HG03565 (cell line): ENCODE measurements at regions not wholly inside any gene's neighbourhood (a gene's known extent, or its start where the extent isn't known, plus 50 kb on each side); places are given as distances from the start of the nearest gene placed in this dataset.
"Not testable (repeated sequence)": the region's sequence is repeated elsewhere in the genome, so short reads cannot be mapped to it uniquely, and the experiment has no call there.

Source experiments
- ATAC-seq: cut with Tn5 transposase; IDR thresholded peaks from one replicate; pipeline ENCODE4 v1.9.1; 2021; ENCODE audit warnings: mild to moderate bottlenecking, moderate library complexity; ENCODE audit not compliant: unreplicated experiment

DNA sequence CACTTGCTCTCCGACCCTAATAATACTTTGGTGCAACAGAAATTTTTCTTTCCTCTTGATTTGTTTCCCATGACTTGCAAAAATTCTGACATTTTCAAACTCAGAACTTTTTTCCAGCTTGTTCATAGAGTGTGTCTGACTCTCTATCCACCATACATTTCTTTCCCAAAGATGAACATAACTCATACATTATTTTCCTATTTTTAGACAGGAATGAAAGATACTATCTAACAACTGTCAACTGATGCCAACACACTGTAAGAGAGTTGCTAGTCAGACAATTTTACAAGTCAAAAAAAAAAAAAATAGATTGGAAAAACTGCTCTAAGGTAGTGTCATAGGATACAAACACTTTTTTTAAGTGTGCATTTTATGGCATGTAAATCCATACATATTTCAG is 1001.0 kb upstream of the WWC1 start:
- ATAC-seq, result no peak

DNA sequence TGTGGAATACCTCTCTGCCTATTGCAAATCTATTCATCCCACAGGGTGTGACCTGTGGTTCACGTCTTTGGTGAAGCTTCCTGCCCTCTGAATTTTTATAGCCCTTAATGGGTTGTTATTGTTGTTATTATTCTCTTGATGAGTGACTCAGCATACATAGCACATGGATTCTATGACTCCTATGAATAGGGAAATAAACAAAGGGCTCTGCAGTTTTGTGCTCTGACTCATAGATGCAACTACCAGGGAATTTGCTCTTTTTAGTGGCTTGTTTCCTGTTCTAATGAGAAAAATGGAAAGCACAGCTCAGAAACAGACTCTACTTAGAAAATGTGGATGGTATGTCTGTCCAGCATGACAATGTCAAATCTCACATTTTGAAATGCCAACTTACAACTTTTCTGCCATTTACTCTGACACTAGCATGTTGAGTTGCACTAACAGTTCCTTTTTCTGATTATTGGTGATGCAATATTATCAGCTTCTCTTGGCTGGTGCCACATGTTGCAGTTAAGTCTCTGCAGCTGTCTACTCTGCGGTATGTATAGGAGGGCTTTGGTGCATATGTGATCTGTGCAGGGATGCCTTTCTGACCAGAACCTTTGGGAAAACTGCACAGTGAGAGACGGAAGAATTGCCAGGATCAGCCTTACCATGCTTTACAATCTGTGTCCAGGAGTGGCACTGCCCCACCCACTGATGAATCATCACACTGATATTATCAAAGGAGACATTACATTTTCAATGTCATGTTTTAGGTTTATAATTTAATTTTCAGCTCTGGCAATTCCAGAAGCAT is 996.4 kb upstream of the WWC1 start:
- ATAC-seq, result no peak

DNA sequence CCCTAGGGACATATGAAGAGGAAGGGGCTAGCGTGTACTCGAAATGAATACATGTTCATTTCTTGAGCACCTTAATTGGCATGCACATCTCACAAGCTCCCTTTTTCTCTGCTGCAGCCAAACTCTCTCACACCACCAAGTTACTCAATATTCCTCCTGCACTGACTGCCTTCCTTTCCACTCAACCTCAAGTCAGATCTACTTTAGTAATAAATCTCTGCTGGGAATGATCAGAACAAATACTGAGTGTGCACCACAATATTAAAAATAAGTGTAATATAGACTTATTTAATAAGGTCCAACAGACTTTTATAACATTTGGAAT is 995.8 kb upstream of the WWC1 start:
- ATAC-seq, result no peak

DNA sequence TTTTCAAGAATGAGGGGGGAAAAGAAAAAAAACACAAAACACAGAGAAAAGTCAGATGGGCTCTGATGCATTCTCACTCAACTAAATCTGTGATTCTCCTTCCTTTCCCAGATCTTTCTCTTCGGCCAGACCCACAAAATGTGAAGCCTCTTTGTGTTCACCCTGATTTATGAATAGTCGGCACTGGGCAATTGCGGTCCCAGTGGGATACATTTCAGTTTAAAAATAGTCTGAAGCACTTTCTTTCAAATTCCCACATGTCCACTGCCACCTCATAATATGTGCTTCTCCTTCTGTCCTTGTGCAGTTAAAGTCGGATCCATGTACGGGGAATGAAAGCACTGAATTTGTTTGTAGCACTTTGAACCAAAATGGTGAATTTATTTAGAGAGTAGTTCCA is 995.4 kb upstream of the WWC1 start:
- ATAC-seq, result no peak

DNA sequence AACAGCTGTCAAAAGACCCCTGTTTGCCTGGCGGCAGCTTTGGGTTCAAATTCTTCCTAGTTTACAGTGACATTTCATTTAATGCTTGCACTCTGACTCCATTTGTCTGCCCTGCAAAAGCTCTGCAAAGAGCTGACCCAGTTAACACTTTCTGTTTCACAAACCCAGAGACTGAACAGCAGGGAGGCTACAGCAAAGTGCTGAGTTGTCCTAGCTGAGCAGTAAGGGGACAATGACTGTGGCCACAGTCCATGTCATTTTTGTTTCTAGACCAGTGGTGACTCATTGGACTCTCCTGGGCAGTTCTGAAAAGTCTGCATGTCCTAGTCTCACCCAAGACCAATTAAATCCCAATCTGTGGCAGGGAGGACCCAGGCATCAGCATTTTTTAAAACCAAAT is 994.8 kb upstream of the WWC1 start:
- ATAC-seq, result no peak

DNA sequence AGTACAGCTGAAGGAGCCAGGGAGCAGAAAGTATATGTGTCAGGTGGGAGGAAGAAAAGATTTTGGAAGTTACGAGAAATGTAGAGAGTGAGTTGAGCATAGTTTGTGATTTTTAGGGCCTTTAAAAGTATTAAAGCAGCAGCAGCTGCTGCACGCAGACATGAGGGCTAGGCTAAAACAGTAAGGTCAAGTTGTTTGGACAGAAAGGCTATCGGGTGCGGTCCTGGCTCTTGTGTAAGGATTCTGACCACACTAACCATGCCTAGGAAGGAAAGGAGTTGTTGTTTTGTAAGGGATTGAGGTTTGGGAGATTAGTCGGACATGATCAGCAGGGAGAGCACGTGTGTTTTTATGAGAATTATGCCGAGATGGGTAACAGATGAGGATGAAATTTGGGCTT is 991.6 kb upstream of the WWC1 start:
- ATAC-seq, result not testable (repeated sequence)

DNA sequence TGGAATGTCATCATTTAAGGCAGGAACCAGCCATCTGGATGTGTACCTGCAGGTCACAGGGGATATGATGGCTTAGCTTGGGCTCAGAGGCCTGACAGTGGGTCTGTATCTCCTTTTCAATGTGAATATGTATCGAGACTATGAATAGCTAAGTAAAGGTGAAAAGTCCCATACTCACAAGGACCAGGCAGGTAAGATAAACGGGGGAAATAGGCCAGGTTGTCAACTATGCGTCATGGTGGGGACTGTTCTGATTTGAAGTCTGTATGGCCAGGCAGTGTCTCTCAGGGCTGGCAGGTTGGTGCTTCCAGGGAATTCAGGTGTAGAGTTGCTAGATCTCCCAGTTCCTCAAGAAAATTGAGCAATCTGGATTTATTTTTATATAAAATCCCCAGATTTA is 987.9 kb upstream of the WWC1 start:
- no peak for ATAC-seq

DNA sequence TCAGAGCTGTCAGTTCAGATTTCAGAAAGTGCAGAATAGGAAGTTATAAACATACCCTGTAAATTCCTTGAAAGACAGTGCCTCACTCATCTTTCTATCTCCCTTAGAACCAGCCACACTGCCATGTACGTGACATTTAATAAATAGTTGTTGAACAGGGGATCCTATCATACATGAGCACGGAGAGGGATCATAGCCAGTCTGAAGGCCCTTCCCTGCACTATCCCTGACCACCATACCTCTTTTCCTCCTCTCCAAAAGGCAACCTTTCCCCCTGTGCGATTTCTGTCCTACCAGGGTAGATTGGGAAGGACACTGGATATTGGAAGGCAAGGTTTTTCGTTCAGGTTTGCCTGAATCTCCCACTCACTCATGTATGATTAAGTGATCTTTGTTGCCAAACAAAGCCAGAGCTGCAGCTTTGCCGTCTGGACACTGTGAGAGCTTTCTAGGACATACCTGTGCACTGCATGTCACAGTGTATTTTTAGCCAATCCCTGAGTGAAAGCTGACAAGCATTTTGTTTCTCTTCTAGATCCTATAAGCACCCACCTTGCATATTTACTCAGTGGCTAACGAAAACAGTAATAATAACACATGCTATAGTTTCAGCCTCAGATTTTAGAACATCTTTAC is 986.5 kb upstream of the WWC1 start:
- ATAC-seq, result no peak

DNA sequence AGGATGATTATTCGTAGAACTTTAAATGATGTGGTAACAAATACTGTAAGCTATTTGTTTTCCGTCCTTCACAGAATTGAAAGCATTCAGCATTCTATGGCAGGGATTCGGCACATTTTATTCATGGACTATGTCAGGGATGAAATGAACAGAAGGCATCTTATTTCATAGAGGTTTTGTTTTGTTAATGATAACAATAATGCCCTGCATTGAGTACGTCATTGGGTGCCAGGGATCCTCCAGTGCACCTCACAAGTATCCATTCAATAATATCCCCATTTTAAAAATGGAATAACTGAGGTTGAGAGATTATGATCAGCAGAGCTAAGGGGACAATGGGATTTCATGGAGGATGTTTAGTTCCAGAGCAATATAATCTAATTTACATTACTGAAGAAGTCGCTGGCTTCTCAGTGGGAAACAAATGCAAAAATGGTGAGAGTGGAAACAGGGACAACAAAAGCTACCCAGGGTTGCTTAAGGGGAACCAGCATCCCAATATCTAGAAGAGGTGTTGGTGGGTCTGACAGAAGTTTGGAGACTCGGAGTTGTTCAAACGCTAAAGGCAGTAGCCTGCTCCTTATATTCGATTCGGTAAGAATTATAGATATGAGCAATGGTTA is 985.7 kb upstream of the WWC1 start:
- no peak for ATAC-seq

DNA sequence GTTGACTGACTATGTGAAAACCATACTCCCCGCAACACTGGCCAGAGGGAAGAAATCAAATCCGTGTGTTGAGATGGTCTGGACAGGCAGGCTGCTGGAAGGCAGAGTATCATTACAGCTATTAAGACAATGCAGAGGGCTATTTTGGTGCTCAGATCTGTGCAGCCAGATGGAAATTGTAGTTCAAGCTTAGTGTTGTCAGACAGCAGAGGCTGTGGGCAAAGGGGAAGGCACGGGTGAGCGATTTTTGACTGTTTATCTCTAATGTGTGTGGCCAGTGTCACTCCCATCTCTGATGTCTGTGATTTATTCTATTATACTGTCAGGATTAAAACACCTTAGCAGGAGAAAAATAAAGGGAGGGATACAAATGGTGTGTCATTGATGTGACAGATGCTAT is 984.4 kb upstream of the WWC1 start:
- no peak for ATAC-seq

DNA sequence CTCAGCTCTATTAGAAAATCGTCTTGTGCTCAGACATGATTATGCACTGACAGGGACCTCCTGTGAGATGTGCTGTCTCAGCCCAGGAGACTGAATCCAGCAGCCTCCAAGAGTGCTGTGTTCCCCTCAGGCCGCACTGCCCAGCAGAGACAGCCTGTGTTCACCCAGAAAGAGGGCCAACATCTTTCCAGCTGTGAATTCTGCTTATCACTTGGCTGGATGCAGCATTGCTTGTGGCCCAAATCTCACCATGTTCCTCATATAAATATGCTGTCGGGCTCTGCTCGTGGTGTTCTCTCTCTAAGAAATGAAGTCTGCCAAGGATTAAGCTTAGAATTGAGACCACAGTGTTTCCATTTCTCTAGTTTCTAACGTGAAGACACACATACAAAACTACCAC is 983.0 kb upstream of the WWC1 start:
- ATAC-seq, result no peak

DNA sequence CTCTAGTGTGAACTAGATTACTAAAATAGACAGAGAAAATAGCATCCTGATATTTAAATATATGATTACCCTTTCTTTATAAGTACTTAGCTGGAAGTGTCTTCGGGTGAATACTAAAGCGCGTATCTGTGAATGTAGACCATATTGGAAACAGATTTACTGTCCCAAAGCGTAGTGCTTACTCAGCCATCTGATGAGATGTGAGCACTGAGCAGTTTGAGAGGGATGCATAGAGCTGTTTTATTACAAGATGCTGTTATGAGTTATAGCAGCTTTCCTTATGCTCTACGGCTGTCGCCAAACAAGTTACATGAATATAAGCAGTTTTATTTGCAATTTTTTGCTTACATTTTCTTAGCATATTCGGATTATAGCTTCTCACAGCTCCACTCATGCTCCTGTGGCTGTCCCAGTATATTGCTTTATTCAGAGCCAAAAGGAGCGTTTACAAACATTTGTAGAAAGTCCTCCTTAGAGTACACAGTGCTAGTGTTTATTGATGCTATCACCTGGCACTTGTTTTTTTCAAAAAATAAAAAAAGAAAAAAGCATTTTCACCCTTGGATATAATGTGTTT is 981.4 kb upstream of the WWC1 start:
- ATAC-seq, result no peak

DNA sequence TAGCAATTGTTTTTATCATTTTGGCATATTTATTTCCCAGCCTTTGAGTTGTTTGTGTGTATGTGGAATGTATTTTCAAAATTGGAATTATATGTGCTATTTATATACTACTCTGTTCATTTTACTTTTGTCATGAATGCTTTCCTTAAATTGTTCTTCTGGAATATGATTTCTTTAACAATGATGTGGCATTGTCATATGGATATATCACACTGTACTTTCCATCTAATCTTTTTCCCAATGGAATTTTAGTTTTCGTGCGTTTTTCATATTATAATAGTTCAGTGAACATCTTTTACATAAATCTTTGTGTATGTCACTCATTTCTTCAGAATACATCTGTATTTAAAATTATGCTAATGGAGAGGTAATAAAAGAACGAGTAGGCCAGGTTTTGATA is 980.1 kb upstream of the WWC1 start:
- no peak for ATAC-seq

DNA sequence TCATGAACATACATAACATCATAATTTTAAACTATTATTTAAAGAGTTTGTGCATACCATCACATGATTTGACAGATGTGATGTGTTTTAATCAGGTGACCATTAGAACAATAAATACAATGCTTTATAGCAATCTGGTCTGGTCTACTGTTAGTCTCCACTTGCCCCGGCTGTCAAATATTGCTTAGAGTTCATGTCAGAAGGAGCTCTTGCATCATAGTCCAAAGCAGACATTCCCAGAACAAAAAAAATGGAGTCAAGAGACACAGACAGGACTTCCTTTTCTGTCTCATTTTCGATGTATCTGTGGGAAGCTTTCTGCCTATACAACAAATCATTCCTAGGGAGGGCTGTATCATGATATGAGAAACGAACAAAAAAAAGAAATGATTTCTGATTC is 979.2 kb upstream of the WWC1 start:
- no peak for ATAC-seq

DNA sequence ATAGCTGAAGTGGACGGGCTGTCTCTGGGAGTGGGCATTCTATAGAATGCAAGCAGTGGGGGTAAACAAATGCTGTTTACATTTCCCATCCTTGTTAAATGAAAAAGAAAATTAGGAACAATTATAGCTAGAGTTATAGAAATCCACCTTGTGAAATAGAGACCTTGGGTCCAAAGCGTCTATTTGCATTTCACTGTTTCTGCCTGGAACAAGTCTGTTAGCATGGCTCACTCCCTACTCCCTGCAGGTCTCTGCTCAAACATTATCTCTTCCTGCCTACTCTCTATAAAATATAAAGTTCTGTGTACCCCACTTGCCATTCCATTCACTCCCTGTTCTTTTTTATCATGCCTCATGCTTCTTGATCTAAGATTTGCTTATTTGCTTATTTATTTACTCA is 975.7 kb upstream of the WWC1 start:
- no peak for ATAC-seq

DNA sequence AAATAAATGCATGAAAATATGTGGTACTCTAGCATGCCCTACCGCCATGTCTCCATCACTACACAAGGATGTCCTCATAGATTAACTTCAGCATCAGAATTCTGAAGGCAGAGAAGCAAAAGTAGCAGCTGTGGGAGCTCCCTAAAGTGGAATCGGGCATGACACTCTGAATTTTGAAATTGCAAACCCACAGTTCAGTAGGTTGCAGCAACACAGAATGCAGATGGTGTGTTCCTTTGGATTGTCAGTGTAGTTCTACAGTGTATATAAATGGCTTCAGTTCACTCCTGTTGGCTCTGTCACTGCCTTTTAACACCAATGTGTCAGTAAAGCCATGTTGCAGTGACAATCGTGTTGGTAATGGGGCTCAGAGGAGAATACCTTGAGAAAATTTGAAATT is 973.6 kb upstream of the WWC1 start:
- no peak for ATAC-seq

DNA sequence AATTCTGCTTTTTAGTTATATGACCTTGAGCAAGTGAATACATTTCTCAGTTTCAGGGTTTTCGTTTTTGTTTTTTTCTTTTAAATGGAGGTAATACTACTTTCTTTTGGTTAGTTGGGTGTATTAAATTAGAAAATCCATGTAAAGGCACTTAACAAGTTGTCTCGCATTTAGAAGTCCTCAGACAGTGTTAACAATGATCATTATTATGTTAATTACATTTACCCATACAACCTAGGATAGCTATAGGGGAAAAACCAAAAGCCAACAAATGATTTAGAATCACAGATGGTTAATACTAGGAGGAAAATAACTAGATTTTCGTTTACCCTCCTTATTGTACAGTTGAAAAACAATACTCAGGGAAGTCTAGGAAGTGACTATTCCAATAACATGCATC is 972.2 kb upstream of the WWC1 start:
- ATAC-seq, result no peak

DNA sequence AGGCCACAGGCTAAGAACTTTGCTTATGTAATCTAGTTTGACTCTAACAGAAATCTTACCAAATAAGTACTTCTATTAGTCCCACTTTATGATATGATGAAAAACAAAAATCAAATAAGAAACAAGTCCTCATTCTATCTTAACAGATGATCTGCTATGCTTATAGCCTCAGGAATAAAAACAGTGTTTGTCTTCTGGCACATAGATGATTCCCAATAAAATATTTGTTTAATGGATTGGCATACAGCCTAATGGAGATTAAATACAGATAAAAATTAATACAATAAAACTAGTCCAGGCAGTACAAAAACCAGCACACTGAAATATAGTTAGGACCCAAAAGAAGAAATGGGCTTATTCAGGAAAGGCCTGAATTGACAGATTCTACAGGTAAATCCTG is 971.4 kb upstream of the WWC1 start:
- no peak for ATAC-seq

DNA sequence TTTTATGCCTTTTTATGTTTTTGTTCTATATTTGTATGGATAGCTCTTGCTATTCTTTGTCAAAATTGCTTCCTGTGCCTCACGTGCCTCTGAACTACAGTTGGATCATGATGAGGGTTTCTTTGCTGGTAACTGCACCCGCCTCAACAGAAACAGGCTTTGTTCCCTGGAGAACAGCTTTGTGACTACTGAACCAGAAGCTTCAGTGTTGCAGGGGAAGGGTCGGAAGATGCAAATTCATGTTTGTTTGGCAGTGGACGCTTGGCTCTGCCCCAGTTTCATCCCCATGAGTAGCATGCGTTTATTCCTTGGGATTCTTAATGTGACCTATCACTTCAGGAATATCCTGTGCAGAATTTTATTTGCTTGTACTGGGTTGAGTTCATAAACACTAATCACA is 959.1 kb upstream of the WWC1 start:
- no peak for ATAC-seq

DNA sequence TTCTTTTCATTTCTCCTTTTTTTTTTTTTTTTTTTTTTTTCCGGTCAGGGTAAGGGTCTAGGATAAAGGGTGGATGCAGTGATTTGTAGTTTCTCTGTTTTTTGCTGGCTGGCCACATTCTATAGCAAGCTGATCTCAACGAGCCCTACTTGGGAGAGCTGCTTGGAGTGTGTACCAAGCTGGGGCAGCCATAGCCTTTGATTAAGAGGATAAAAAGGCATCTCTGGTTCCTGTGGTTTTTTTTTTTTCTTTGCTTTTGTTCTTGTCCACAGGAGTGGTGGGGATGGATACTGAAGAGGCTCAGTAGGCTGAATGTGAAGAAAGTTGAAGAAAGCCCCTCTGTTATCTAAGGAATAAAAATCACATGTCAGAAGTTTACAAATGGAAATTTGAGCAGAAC is 955.3 kb upstream of the WWC1 start:
- no peak for ATAC-seq

DNA sequence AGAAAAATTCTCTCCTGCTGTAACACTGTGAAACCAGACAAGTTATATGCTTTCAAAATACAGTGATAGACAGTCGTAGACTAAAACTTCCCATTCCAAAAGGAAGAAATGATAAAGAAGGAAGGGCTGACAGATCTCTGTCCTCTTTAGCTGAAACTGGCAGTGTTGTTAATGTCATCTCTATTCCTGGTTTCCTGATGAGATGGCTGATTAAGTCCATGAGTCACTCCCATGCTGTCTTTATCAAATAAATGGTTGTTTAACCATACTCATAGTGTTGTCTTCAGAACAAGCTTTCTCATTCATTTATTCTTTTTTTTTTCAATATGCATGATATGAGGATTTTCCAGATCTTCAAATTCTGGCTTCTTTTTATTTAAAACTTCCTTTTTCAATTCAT is 952.2 kb upstream of the WWC1 start:
- no peak for ATAC-seq

DNA sequence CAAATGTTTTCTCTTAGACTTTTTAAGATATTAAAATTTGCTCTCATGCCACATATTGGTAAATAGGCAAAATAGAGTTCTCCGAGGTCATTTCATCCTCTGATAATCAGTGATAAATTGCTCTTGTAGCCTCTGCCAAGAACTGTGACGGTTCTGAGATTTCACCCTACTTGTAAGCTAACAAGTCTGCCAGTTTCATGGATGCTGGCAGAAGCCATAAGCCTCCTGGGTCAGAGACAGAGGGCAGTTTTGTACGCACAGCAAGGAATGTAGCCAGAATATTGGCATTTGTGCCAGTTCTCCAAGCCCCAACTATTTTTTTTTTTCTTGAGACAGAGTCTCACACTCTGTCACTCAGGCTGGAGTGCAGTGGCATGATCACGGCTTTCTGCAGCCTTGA is 945.0 kb upstream of the WWC1 start:
- ATAC-seq, result no peak
